OCI-LY1 (cell line): ENCODE measurements at regions not wholly inside any gene's neighbourhood (a gene's known extent, or its start where the extent isn't known, plus 50 kb on each side); places are given as distances from the start of the nearest gene placed in this dataset.

Source experiments
- H2AFZ ChIP-seq: fragments of 200-600 bp; sonication (generic), shearing (Covaris generic); 2 replicates; pipeline ENCODE4 v1.6.0; 2014; ENCODE audit warnings: antibody characterized with exemption, mild to moderate bottlenecking, low read length
- H3F3A ChIP-seq: fragments of 200-600 bp; sonication (generic), shearing (Covaris generic); 2 replicates; pipeline ENCODE4 v1.6.0; 2014; ENCODE audit warnings: mild to moderate bottlenecking, antibody characterized with exemption, low read length, moderate library complexity; ENCODE audit not compliant: insufficient read depth
- H3K27ac ChIP-seq: fragments of 200-600 bp; sonication (generic); 2 replicates; pipeline ENCODE4 v1.5.1; 2014; ENCODE audit warnings: low read length, mixed run types, mild to moderate bottlenecking, low read depth; ENCODE audit not compliant: poor library complexity, severe bottlenecking
- H3K27me3 ChIP-seq: fragments of 200-600 bp; sonication (generic); 2 replicates; pipeline ENCODE4 v1.6.0; 2014; ENCODE audit warnings: antibody characterized with exemption, mild to moderate bottlenecking, low read length, moderate library complexity; ENCODE audit not compliant: insufficient read depth
- H3K36me3 ChIP-seq: fragments of 200-600 bp; sonication (generic); 2 replicates; pipeline ENCODE4 v1.6.1; 2014; ENCODE audit warnings: mild to moderate bottlenecking, antibody characterized with exemption, low read length, moderate library complexity, mixed read lengths; ENCODE audit not compliant: insufficient read depth
- H3K4me1 ChIP-seq: fragments of 200-600 bp; sonication (generic); 2 replicates; pipeline ENCODE4 v1.5.1; 2014; ENCODE audit warnings: mild to moderate bottlenecking, low read length, moderate library complexity; ENCODE audit not compliant: insufficient read depth, severe bottlenecking
- H3K4me2 ChIP-seq: fragments of 200-600 bp; sonication (generic), shearing (Covaris generic); 2 replicates; pipeline ENCODE4 v1.6.1; 2014; ENCODE audit warnings: low read length
- H3K4me3 ChIP-seq: fragments of 200-600 bp; sonication (generic); 2 replicates; pipeline ENCODE4 v1.5.1; 2014; ENCODE audit warnings: low read length, low read depth, mild to moderate bottlenecking, mixed read lengths; ENCODE audit not compliant: poor library complexity, severe bottlenecking
- H3K79me2 ChIP-seq: fragments of 200-600 bp; shearing (Covaris generic); 2 replicates; pipeline ENCODE4 v1.6.1; 2016; ENCODE audit warnings: mixed run types, low read length, mixed read lengths; ENCODE audit not compliant: insufficient read depth
- H3K9ac ChIP-seq: fragments of 200-600 bp; sonication (generic), shearing (Covaris generic); 2 replicates; pipeline ENCODE4 v1.6.1; 2014; ENCODE audit warnings: mild to moderate bottlenecking, low read length, mixed read lengths
- H3K9me2 ChIP-seq: fragments of 200-600 bp; sonication (generic), shearing (Covaris generic); 2 replicates; pipeline ENCODE4 v1.6.1; 2014; ENCODE audit warnings: low read depth, mild to moderate bottlenecking, low read length, mixed read lengths
- H3K9me3 ChIP-seq: fragments of 200-600 bp; shearing (Covaris generic); 2 replicates; pipeline ENCODE4 v1.6.1; 2014; ENCODE audit warnings: low read length, mixed read lengths
- H4K20me1 ChIP-seq: fragments of 200-600 bp; sonication (generic), shearing (Covaris generic); 2 replicates; pipeline ENCODE4 v1.6.0; 2016; ENCODE audit warnings: mild to moderate bottlenecking, low read length; ENCODE audit not compliant: insufficient read depth
- CTCF ChIP-seq: fragments of 200-600 bp; sonication (generic), shearing (Covaris generic); IDR thresholded peaks from 2 replicates; pipeline ENCODE4 v1.5.1; 2017; ENCODE audit warnings: mild to moderate bottlenecking, antibody characterized with exemption, low read length, moderate library complexity, mixed read lengths
- EZH2 ChIP-seq: fragments of 200-600 bp; sonication (generic), shearing (Covaris generic); IDR thresholded peaks from 2 replicates; pipeline ENCODE4 v1.8.0; 2017; ENCODE audit warnings: borderline replicate concordance, mixed run types, mild to moderate bottlenecking, antibody characterized with exemption, low read length, moderate library complexity, mixed read lengths

GRCh38 chr11:11071486-11071885, 213.6 kb upstream of the ZBED5 start:
- Histone ChIP-seq H2AFZ (no peak overlapping the region), H3K27me3 (peaks cover 5% of the 10 kb centered on the region; the same call in 1 of the 2 replicates), H3K4me2 (no peak overlapping the region), H3K36me3 (no peaks in the 10 kb centered on the region), H3K4me1 (no peaks in the 10 kb centered on the region), H3K9me3 (no peaks in the 10 kb centered on the region), H3K79me2 (no peaks in the 10 kb centered on the region), H3K9me2 (no peaks in the 10 kb centered on the region), H3F3A (no peaks in the 10 kb centered on the region), H3K27ac (no peak overlapping the region), H4K20me1 (no peaks in the 10 kb centered on the region), H3K4me3 (no peak overlapping the region), H3K9ac (no peak overlapping the region)
- TF ChIP-seq EZH2 = no peak
- TF ChIP-seq CTCF = no peak

- Histone ChIP-seq H3K27me3 (peaks cover 5% of the 10 kb centered on the region; the same call in 1 of the 2 replicates), H3K9me3 (no peaks in the 10 kb centered on the region), H3F3A (no peaks in the 10 kb centered on the region), H3K27ac (no peak overlapping the region), H3K36me3 (no peaks in the 10 kb centered on the region), H3K79me2 (no peaks in the 10 kb centered on the region), H3K4me3 (no peak overlapping the region), H3K9me2 (no peaks in the 10 kb centered on the region), H2AFZ (no peak overlapping the region), H3K4me1 (no peaks in the 10 kb centered on the region), H3K4me2 (no peak overlapping the region), H3K9ac (no peak overlapping the region), H4K20me1 (no peaks in the 10 kb centered on the region)
- no peak for TF ChIP-seq EZH2
- no peak for TF ChIP-seq CTCF
Observed at GRCh38 chr11:11070976-11071375, 213.1 kb upstream of the ZBED5 start.

- Histone ChIP-seq H2AFZ (no peak overlapping the region), H3K4me2 (no peak overlapping the region), H3K9me2 (no peaks in the 10 kb centered on the region), H3K79me2 (no peaks in the 10 kb centered on the region), H3K4me1 (no peaks in the 10 kb centered on the region), H3K27ac (no peak overlapping the region), H3F3A (no peaks in the 10 kb centered on the region), H3K36me3 (no peaks in the 10 kb centered on the region), H4K20me1 (no peaks in the 10 kb centered on the region), H3K4me3 (no peak overlapping the region), H3K27me3 (peaks cover 5% of the 10 kb centered on the region; the same call in 1 of the 2 replicates), H3K9me3 (no peaks in the 10 kb centered on the region), H3K9ac (no peak overlapping the region)
- TF ChIP-seq CTCF (no peak), EZH2 (no peak)
Observed at GRCh38 chr11:11069841-11070835, 212.3 kb upstream of the ZBED5 start.
